Stomach (tissue), 8 donors: ENCODE measurements at regions not wholly inside any gene's neighbourhood (a gene's known extent, or its start where the extent isn't known, plus 50 kb on each side); places are given as distances from the start of the nearest gene placed in this dataset.

Source experiments
- DNase-seq, 2 donors: peaks; one replicate each; pipeline versions ENCODE4 v3.0.0 to v3.0.0-alpha.2; 2013 to 2019
- H3K27ac ChIP-seq, 5 donors: fragments of 200-600 bp in 4 of 5; sonication (generic) in 4 of 5; one replicate each; pipeline ENCODE4 v1.5.1; 2013 to 2019; ENCODE audit warnings: mild to moderate bottlenecking in 1 of 5, moderate library complexity in 1 of 5
- H3K27me3 ChIP-seq, 3 donors: fragments of 200-600 bp; sonication (generic); one replicate each; pipeline ENCODE4 v1.5.1; 2017 to 2019; ENCODE audit warnings: mixed run types in 1 of 3
- H3K36me3 ChIP-seq, 4 donors: fragments of 200-600 bp; sonication (generic); 1 replicate in 3 of 4; 2 replicates in 1 of 4; pipeline ENCODE4 v1.5.1; 2016 to 2019
- H3K4me1 ChIP-seq, 4 donors: fragments of 200-600 bp; sonication (generic); one replicate each; pipeline ENCODE4 v1.5.1; 2016 to 2019
- H3K4me3 ChIP-seq, 4 donors: fragments of 200-600 bp; sonication (generic) in 3 of 4; one replicate each; pipeline ENCODE4 v1.5.1; 2016 to 2019; ENCODE audit warnings: mild to moderate bottlenecking in 1 of 4
- H3K9me3 ChIP-seq, 4 donors: fragments of 200-600 bp; sonication (generic); one replicate each; pipeline ENCODE4 v1.5.1; 2016 to 2019
- EP300 ChIP-seq: sonication (generic); formaldehyde crosslinking; IDR thresholded peaks from one replicate; pipeline ENCODE4 v1.6.1; 2017; ENCODE audit warnings: antibody characterized with exemption
- POLR2A ChIP-seq, 4 donors: fragments of 450-650 bp; IDR thresholded peaks; one replicate each; pipeline ENCODE4 v1.6.1; 2016; ENCODE audit warnings: antibody characterized with exemption in 4 of 4, control low read depth in 2 of 4, mild to moderate bottlenecking in 1 of 4, moderate library complexity in 1 of 4
- POLR2AphosphoS5 ChIP-seq, 3 donors: sonication (generic); formaldehyde crosslinking; IDR thresholded peaks; one replicate each; pipeline ENCODE4 v1.6.1; 2016; ENCODE audit warnings: antibody characterized with exemption in 3 of 3
- WGBS, 5 donors: extraction: QIAGEN DNeasy Blood & Tissue Kit in 3 of 5; methylation state at CpG; one replicate each; pipeline versions ENCODE4 v1.1.5 to v1.1.7; 2013 to 2018; 5-methylcytosine and 5-hydroxymethylcytosine counted together
- intact Hi-C: fragments of 100-400 bp; cut with DNase I; formaldehyde crosslinking; loops from one replicate; pipeline ENCODE4 v1.15.1; 2023; ENCODE audit warnings: low total_unique reads
- TF ChIP-seq, protein P1 (sequence below), 7 experiments: fragments of 450-650 bp in 4 of 7; fragments of 200-600 bp in 3 of 7; sonication (generic) in 3 of 7; IDR thresholded peaks; one replicate each; pipeline ENCODE4 v1.5.1; 2016 to 2019; ENCODE audit warnings: antibody characterized with exemption in 7 of 7, control low read depth in 2 of 7, mild to moderate bottlenecking in 1 of 7
- donor health status: healthy with polysubstance abuse.
- donor health status: Bipolar disorder and iron deficiency.
- donor health status: healthy.

DNA sequence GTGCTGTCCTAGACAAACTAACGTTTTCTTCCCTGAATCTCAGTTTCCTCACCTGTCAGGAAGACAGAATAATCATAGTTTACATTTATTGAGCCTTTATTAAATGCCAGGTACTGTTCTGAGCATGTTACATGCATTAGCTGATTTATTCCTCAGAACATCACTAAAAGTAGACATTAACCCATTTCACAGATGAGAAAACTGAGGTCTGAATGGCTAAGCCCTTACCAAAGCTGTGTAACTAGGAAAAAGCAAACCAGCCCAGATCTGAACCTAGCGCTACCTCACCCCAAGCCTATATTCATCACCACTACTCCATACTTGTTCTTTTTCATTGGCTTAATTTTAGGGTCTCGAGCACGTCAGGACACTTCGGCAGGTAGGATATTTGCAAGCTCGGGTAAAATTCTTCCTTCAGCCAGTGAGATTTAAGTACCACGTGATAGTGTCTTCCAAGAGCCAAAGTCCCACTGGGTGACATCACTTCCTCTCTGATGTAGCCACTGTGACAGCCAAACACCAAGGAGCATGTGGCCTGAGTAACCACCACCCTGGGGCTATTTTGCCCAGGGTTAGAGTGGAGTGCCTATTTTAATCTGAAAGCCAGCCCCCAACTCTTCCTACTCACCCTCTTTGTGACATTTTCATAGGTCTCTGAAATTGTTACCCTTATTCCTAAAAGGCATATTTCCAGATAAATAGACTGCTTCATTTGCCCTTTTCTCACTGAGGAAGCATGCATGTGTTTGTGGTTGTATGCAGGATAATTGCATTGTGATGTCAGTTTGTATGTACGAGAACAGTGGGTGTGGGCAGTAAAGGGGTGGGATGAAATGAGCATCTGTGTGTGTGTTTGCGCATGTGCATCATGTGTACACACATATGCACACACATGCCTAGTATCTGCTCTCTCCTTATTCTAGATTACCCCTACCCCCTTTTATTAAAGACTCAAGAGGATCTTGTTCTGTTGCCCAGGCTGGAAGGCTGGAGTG, 62.2 kb upstream of the WSCD2 start:
- DNase-seq = no peak
- no peak overlapping the region for H3K4me3 ChIP-seq
- H3K27me3 ChIP-seq = peaks cover 0 to 24% (median 0%) of the 10 kb centered on the region in 3 donors
- intact Hi-C loops = no loop called here
- no peak overlapping the region for H3K27ac ChIP-seq
- H3K4me1 ChIP-seq = no peaks in the 10 kb centered on the region
- TF ChIP-seq, protein P1, sequence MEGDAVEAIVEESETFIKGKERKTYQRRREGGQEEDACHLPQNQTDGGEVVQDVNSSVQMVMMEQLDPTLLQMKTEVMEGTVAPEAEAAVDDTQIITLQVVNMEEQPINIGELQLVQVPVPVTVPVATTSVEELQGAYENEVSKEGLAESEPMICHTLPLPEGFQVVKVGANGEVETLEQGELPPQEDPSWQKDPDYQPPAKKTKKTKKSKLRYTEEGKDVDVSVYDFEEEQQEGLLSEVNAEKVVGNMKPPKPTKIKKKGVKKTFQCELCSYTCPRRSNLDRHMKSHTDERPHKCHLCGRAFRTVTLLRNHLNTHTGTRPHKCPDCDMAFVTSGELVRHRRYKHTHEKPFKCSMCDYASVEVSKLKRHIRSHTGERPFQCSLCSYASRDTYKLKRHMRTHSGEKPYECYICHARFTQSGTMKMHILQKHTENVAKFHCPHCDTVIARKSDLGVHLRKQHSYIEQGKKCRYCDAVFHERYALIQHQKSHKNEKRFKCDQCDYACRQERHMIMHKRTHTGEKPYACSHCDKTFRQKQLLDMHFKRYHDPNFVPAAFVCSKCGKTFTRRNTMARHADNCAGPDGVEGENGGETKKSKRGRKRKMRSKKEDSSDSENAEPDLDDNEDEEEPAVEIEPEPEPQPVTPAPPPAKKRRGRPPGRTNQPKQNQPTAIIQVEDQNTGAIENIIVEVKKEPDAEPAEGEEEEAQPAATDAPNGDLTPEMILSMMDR (IDR thresholded peaks at IDR 0.05) = no peak
- TF ChIP-seq EP300 (no peak), POLR2AphosphoS5 (IDR thresholded peaks at IDR 0.05) (no peak), POLR2A (IDR thresholded peaks at IDR 0.05) (no peak)
- H3K9me3 ChIP-seq = no peaks in the 10 kb centered on the region
- no peaks in the 10 kb centered on the region for H3K36me3 ChIP-seq
- 64 to 79% (median 67%) methylated on average over 9 of the region's 9 CpGs for WGBS, 5 donors

DNA sequence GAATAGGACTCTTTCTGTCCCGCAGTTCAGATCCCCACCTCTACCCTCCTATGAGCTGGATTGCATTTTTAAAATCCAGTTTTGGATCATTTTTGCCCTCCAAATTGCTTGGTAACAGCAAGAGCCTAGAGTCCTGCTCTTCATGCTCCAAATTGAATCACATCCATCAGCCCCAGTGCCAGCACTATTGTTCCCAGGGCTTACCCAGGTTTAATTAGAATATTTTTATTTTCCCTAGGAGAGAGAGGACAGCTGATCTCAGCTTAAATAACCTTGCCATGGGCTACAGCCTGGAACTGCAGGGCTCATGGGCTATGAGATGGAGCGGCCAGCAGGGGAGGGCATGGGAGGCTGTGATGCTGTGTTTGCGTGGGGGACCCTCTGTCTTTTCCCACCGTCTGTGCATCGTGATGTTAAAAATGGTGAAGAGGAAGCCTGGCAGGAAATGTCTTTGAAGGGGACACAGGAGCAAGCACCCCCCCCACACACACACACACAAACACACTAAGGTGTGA, 59.4 kb upstream of the WSCD2 start:
- DNase-seq = no peak
- no peak overlapping the region for H3K27ac ChIP-seq
- TF ChIP-seq, protein P1 (IDR thresholded peaks at IDR 0.05) = no peak
- TF ChIP-seq POLR2A (IDR thresholded peaks at IDR 0.05) = no peak
- TF ChIP-seq POLR2AphosphoS5 (IDR thresholded peaks at IDR 0.05) = no peak
- TF ChIP-seq EP300 = no peak
- no peaks in the 10 kb centered on the region for H3K9me3 ChIP-seq
- H3K36me3 ChIP-seq = no peaks in the 10 kb centered on the region
- H3K27me3 ChIP-seq = peaks cover 0 to 31% (median 0%) of the 10 kb centered on the region in 3 donors
- WGBS, 5 donors = 39 to 57% (median 51%) methylated on average over 4 to 5 of the region's 5 CpGs
- intact Hi-C loops = no loop called here
- H3K4me1 ChIP-seq = no peaks in the 10 kb centered on the region
- H3K4me3 ChIP-seq = no peak overlapping the region

DNA sequence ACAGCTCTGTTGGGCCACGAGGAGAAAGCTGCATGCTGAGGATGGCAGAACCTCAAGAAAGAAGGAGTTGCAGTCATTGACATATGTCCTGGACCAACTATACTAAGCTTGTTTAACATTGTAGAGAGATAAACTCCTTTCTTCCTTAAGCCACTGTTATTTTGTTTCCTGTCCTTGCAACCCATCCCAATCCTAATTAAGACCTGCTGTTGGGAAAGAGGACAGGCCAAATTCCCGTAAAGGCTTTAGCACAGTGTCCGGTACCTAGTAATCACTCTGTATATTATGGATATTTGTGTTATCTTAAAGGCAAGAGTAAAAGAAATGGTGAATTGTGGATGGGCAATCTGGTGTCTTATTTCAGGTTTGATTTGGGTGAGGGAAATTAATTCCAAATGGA, 53.5 kb upstream of the WSCD2 start:
- Histone ChIP-seq H3K36me3 (no peaks in the 10 kb centered on the region), H3K27me3 (peaks cover 0 to 52% (median 0%) of the 10 kb centered on the region in 3 donors), H3K27ac (no peak overlapping the region), H3K4me1 (no peaks in the 10 kb centered on the region), H3K4me3 (no peak overlapping the region), H3K9me3 (no peaks in the 10 kb centered on the region)
- intact Hi-C loops = no loop called here
- DNase-seq = no peak
- WGBS, 5 donors = 65 to 82% (median 74%) methylated on average over 3 of the region's 3 CpGs
- TF ChIP-seq, protein P1 (IDR thresholded peaks at IDR 0.05) = no peak
- TF ChIP-seq POLR2A (IDR thresholded peaks at IDR 0.05) = no peak

DNA sequence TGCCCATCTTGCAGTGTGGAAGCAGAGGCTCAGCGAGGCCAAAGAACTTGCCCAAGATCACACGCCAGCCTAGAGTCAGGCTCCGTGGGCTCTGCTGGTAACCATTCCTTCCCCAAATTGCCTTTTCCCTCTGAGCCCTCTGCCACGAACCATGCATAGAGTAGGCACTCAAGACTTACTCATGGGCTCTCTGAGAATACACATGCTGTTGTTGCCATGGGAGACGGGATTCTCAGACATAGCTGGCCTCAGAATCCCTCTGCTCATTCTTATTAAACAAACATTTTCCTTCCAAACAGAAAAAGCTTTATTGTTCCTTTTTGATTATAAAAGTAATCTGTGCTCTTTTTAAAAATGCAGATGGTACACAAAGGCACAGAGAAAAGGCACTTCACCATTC, 52.5 kb upstream of the WSCD2 start:
- intact Hi-C loops = no loop called here
- no peaks in the 10 kb centered on the region for H3K9me3 ChIP-seq
- no peak for DNase-seq
- H3K4me3 ChIP-seq = no peak overlapping the region
- TF ChIP-seq POLR2AphosphoS5 (IDR thresholded peaks at IDR 0.05) (no peak), EP300 (no peak), POLR2A (IDR thresholded peaks at IDR 0.05) (no peak)
- TF ChIP-seq, protein P1 (IDR thresholded peaks at IDR 0.05) = no peak
- no peaks in the 10 kb centered on the region for H3K4me1 ChIP-seq
- no peaks in the 10 kb centered on the region for H3K36me3 ChIP-seq
- no peak overlapping the region for H3K27ac ChIP-seq
- peaks cover 0 to 49% (median 0%) of the 10 kb centered on the region in 3 donors for H3K27me3 ChIP-seq
- 62 to 77% (median 75%) methylated on average over 5 of the region's 5 CpGs for WGBS, 5 donors
